ENCODE measurements at regions not wholly inside any gene's neighbourhood (a gene's known extent, or its start where the extent isn't known, plus 50 kb on each side); places are given as distances from the start of the nearest gene placed in this dataset.

DNA sequence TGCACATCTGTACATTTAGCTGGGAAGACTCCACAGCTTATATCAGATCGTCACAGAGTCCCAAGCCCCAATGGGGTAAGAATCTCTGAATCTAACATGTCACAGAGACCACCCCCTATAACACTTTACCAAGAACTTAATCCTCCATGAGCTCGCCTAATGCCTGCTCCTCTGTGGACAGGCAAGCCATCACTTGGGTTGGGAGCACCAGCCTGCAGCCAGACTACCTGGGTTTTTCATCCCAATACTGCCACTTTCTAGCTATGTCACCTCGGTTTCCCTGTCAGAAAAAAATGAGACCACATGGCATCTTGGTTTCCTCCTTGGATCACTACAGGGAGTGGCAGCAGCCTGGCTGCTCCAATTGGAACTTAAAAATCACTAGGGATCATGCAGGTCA, 277.9 kb upstream of the TLE3 start:
- intact Hi-C loops (cut with micrococcal nuclease) (loop anchor here (10.0 kb wide), 1 partner anchor 99 kb away; no protein-coding TSS in a partner anchor), in situ Hi-C loops (cut with MboI; ENCODE audit: low sequenced_read_pairs) (no loop called here), dilution Hi-C loops (cut with HindIII; ENCODE audit: low sequenced_read_pairs, unreplicated experiment) (no loop called here)
- Histone ChIP-seq H3K27me3 (ENCODE audit: control insufficient read depth, insufficient read depth, low read length) (peaks cover 54% of the 10 kb centered on the region), H3K14ac (replicated peaks; ENCODE audit: low read depth, low read length) (no peak overlapping the region), H3K9me3 (ENCODE audit: control insufficient read depth, insufficient read depth, low read length) (no peaks in the 10 kb centered on the region; the same call in 1 of the 2 replicates), H2BK20ac (ENCODE audit: low read depth, low read length) (no peak overlapping the region), H3K4me1 (ENCODE audit: control insufficient read depth, insufficient read depth, low read length) (no peaks in the 10 kb centered on the region), H2AFZ (replicated peaks; ENCODE audit: low read length, poor library complexity) (no peak overlapping the region), H2BK15ac (ENCODE audit: low read depth, low read length) (no peak overlapping the region), H3K9me1 (ENCODE audit: insufficient read depth, low read length) (no peaks in the 10 kb centered on the region), H3K79me1 (ENCODE audit: low read depth in 1 of 2, low read length in 2 of 2) (no peaks in the 10 kb centered on the region), H3K18ac (ENCODE audit: low read depth, low read length) (no peak overlapping the region), H3K23ac (ENCODE audit: low read depth, low read length) (no peak overlapping the region), H4K8ac (ENCODE audit: low read depth in 2 of 2, low read length in 2 of 2) (no peak overlapping the region), H3K27ac (ENCODE audit: insufficient read depth, low read length) (no peak overlapping the region), H3K4ac (ENCODE audit: low read depth, low read length) (no peak overlapping the region), H3K9ac (ENCODE audit: low read depth, low read length) (no peak overlapping the region), H4K91ac (ENCODE audit: insufficient read depth, low read depth, low read length) (no peak overlapping the region), H2AK5ac (ENCODE audit: low read depth, low read length) (no peak overlapping the region), H2BK120ac (ENCODE audit: low read depth, low read length) (no peak overlapping the region), H3K56ac (ENCODE audit: extremely low read depth, insufficient read depth, low read length) (no peak overlapping the region), H3K4me2 (ENCODE audit: low read depth, low read length) (no peak overlapping the region), H3K36me3 (ENCODE audit: control insufficient read depth, insufficient read depth, low read length) (no peaks in the 10 kb centered on the region), H4K5ac (ENCODE audit: low read depth, low read length) (no peak overlapping the region), H4K20me1 (ENCODE audit: insufficient read depth, low read length) (no peaks in the 10 kb centered on the region), H3K4me3 (ENCODE audit: insufficient read depth, low read depth, low read length) (no peak overlapping the region), H2BK5ac (ENCODE audit: low read depth, low read length, poor library complexity, severe bottlenecking) (no peak overlapping the region), H2AK9ac (replicated peaks; ENCODE audit: low read depth, low read length, poor library complexity) (no peak overlapping the region)
- WGBS, 2 experiments (ENCODE audit: extremely low coverage in 2 of 2, insufficient read length in 1 of 2), result 83% methylated on average over 1 of the region's 3 CpGs; no CpG with 5 or more reads in 1 of the 2 experiments
- BruUV-seq (replicated peaks), result no TSS peak
- POLR2A ChIA-PET (ENCODE audit: unreplicated experiment), result no interaction called here
- no peak for DNase-seq
- CTCF ChIA-PET, result no interaction called here
- no peak for ATAC-seq (ENCODE audit: low read depth)
- TF ChIP-seq CEBPB (IDR thresholded peaks at IDR 0.05; ENCODE audit: low read depth, low read length), result no peak
- no peak for TF ChIP-seq RFX5 (IDR thresholded peaks at IDR 0.05; ENCODE audit: low read depth, low read length)
- no peak for TF ChIP-seq MAZ (IDR thresholded peaks at IDR 0.05; ENCODE audit: borderline replicate concordance, low read depth, low read length)
- no peak for TF ChIP-seq MAFK (IDR thresholded peaks at IDR 0.05; ENCODE audit: low read depth, low read length)
- TF ChIP-seq RAD21 (IDR thresholded peaks at IDR 0.05; ENCODE audit: low read length), result no peak
- TF ChIP-seq, protein P1, sequence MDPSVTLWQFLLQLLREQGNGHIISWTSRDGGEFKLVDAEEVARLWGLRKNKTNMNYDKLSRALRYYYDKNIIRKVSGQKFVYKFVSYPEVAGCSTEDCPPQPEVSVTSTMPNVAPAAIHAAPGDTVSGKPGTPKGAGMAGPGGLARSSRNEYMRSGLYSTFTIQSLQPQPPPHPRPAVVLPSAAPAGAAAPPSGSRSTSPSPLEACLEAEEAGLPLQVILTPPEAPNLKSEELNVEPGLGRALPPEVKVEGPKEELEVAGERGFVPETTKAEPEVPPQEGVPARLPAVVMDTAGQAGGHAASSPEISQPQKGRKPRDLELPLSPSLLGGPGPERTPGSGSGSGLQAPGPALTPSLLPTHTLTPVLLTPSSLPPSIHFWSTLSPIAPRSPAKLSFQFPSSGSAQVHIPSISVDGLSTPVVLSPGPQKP (IDR thresholded peaks at IDR 0.05; ENCODE audit: borderline replicate concordance, low read depth, low read length), result no peak
- no peak for TF ChIP-seq BHLHE40 (IDR thresholded peaks at IDR 0.05; ENCODE audit: low read depth, low read length)
- no peak for TF ChIP-seq RCOR1 (IDR thresholded peaks at IDR 0.05; ENCODE audit: insufficient replicate concordance, low read length)
- TF ChIP-seq, protein P2, sequence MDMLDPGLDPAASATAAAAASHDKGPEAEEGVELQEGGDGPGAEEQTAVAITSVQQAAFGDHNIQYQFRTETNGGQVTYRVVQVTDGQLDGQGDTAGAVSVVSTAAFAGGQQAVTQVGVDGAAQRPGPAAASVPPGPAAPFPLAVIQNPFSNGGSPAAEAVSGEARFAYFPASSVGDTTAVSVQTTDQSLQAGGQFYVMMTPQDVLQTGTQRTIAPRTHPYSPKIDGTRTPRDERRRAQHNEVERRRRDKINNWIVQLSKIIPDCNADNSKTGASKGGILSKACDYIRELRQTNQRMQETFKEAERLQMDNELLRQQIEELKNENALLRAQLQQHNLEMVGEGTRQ (IDR thresholded peaks at IDR 0.05; ENCODE audit: low read depth, low read length), result no peak
- no peak for TF ChIP-seq CHD1 (IDR thresholded peaks at IDR 0.05; ENCODE audit: low read depth, low read length)
- TF ChIP-seq CTCF (conservative IDR thresholded peaks at IDR 0.05; ENCODE audit: low read depth, low read length), result no peak
- no peak for TF ChIP-seq MXI1 (IDR thresholded peaks at IDR 0.05; ENCODE audit: borderline replicate concordance, low read depth, low read length)
- TF ChIP-seq FOS (IDR thresholded peaks at IDR 0.05; ENCODE audit: low read depth, low read length), result no peak
- TF ChIP-seq SMC3 (IDR thresholded peaks at IDR 0.05; ENCODE audit: low read depth, low read length), result no peak
- no peak for TF ChIP-seq POLR2A (IDR thresholded peaks at IDR 0.05; ENCODE audit: low read depth, low read length)
- TF ChIP-seq NFE2L2 (IDR thresholded peaks at IDR 0.05; ENCODE audit: low read depth, low read length), result no peak
